IMR-90 (cell line): ENCODE measurements at regions not wholly inside any gene's neighbourhood (a gene's known extent, or its start where the extent isn't known, plus 50 kb on each side); places are given as distances from the start of the nearest gene placed in this dataset.

Source experiments
- ATAC-seq: fragments of 200-7000 bp; cut with Tn5 transposase; 2 replicates; pipeline ENCODE4 v1.9.1; 2020; ENCODE audit warnings: low read depth, mild to moderate bottlenecking, moderate library complexity
- BruUV-seq: library from RNA; stranded (reverse); fragments of 400-500 nt; replicated peaks from 2 replicates; lab custom pipeline; 2021; lab: Mats Ljungman, UMichigan
- CTCF ChIA-PET: fragments of 300-600 bp; formaldehyde crosslinking; extraction: SDS; loops from one replicate; lab custom pipeline; 2021; ENCODE audit warnings: antibody characterized with exemption; lab: Yijun Ruan, JAX
- POLR2A ChIA-PET: fragments of 300-600 bp; sonication (Branson Sonifier 250); formaldehyde crosslinking; loops from one replicate; lab custom pipeline; 2022; ENCODE audit warnings: antibody characterized with exemption; ENCODE audit not compliant: unreplicated experiment; lab: Charles Lee
- DNase-seq: peaks from one replicate; pipeline ENCODE4 v3.0.0; 2013
- H2AFZ ChIP-seq: replicated peaks from 2 replicates; pipeline ENCODE3; 2013; ENCODE audit warnings: low read length, mild to moderate bottlenecking; ENCODE audit not compliant: poor library complexity
- H2AK5ac ChIP-seq: 2 replicates; pipeline ENCODE4 v1.6.1; 2013; ENCODE audit warnings: low read depth, low read length, inconsistent platforms
- H2AK9ac ChIP-seq: replicated peaks from 2 replicates; pipeline ENCODE3; 2013; ENCODE audit warnings: mild to moderate bottlenecking, low read depth, low read length, moderate library complexity; ENCODE audit not compliant: poor library complexity
- H2BK120ac ChIP-seq: 2 replicates; pipeline ENCODE4 v1.6.1; 2013; ENCODE audit warnings: low read depth, low read length, inconsistent platforms
- H2BK15ac ChIP-seq: 3 replicates; pipeline ENCODE4 v1.6.1; 2013; ENCODE audit warnings: low read depth, low read length, inconsistent platforms
- H2BK20ac ChIP-seq: 2 replicates; pipeline ENCODE4 v1.6.1; 2013; ENCODE audit warnings: low read depth, mild to moderate bottlenecking, inconsistent platforms, low read length, moderate library complexity
- H2BK5ac ChIP-seq: 2 replicates; pipeline ENCODE4 v1.6.1; 2013; ENCODE audit warnings: mild to moderate bottlenecking, low read depth, low read length, inconsistent platforms; ENCODE audit not compliant: poor library complexity, severe bottlenecking
- H3K14ac ChIP-seq: replicated peaks from 2 replicates; pipeline ENCODE4 v1.6.1; 2013; ENCODE audit warnings: low read depth, low read length, inconsistent platforms
- H3K18ac ChIP-seq: 2 replicates; pipeline ENCODE4 v1.6.1; 2013; ENCODE audit warnings: low read depth, low read length, control low read depth
- H3K23ac ChIP-seq: 2 replicates; pipeline ENCODE4 v1.6.1; 2013; ENCODE audit warnings: low read depth, low read length, inconsistent platforms
- H3K27ac ChIP-seq: 2 replicates; pipeline ENCODE4 v1.5.1; 2013; ENCODE audit warnings: mild to moderate bottlenecking, control low read depth, low read length; ENCODE audit not compliant: insufficient read depth
- H3K27me3 ChIP-seq: 2 replicates; pipeline ENCODE4 v1.6.1; 2013; ENCODE audit warnings: low read length; ENCODE audit not compliant: control insufficient read depth, insufficient read depth
- H3K36me3 ChIP-seq: 2 replicates; pipeline ENCODE4 v1.6.1; 2013; ENCODE audit warnings: low read length, mixed read lengths; ENCODE audit not compliant: control insufficient read depth, insufficient read depth
- H3K4ac ChIP-seq: 2 replicates; pipeline ENCODE4 v1.6.1; 2013; ENCODE audit warnings: low read depth, low read length, inconsistent platforms
- H3K4me1 ChIP-seq: 2 replicates; pipeline ENCODE4 v1.6.1; 2013; ENCODE audit warnings: low read length, mixed read lengths; ENCODE audit not compliant: control insufficient read depth, insufficient read depth
- H3K4me2 ChIP-seq: 2 replicates; pipeline ENCODE4 v1.6.1; 2013; ENCODE audit warnings: low read depth, mild to moderate bottlenecking, control low read depth, low read length, moderate library complexity
- H3K4me3 ChIP-seq: 2 replicates; pipeline ENCODE4 v1.5.1; 2013; ENCODE audit warnings: low read depth, mild to moderate bottlenecking, control low read depth, low read length, moderate library complexity; ENCODE audit not compliant: insufficient read depth
- H3K56ac ChIP-seq: 2 replicates; pipeline ENCODE4 v1.6.1; 2013; ENCODE audit warnings: low read length, inconsistent platforms; ENCODE audit not compliant: insufficient read depth; ENCODE audit errors: extremely low read depth
- H3K79me1 ChIP-seq, 2 experiments: 2 replicates each; pipeline ENCODE4 v1.6.1; 2013; ENCODE audit warnings: low read length in 2 of 2, inconsistent platforms in 1 of 2, low read depth in 1 of 2
- H3K9ac ChIP-seq: 2 replicates; pipeline ENCODE4 v1.6.1; 2013; ENCODE audit warnings: low read depth, low read length, control low read depth
- H3K9me1 ChIP-seq: 2 replicates; pipeline ENCODE4 v1.6.1; 2013; ENCODE audit warnings: low read length, inconsistent platforms; ENCODE audit not compliant: insufficient read depth
- H3K9me3 ChIP-seq: 2 replicates; pipeline ENCODE4 v1.6.1; 2013; ENCODE audit warnings: low read length; ENCODE audit not compliant: control insufficient read depth, insufficient read depth
- H4K20me1 ChIP-seq: 2 replicates; pipeline ENCODE4 v1.6.1; 2013; ENCODE audit warnings: low read length, inconsistent platforms; ENCODE audit not compliant: insufficient read depth
- H4K5ac ChIP-seq: 2 replicates; pipeline ENCODE4 v1.6.1; 2013; ENCODE audit warnings: mild to moderate bottlenecking, low read depth, low read length, control low read depth
- H4K8ac ChIP-seq, 2 experiments: 2 replicates each; pipeline ENCODE4 v1.6.1; 2013; ENCODE audit warnings: low read depth in 2 of 2, low read length in 2 of 2, control low read depth in 1 of 2, inconsistent platforms in 1 of 2
- H4K91ac ChIP-seq: 2 replicates; pipeline ENCODE4 v1.6.1; 2013; ENCODE audit warnings: low read depth, low read length, inconsistent platforms; ENCODE audit not compliant: insufficient read depth
- CEBPB ChIP-seq: IDR thresholded peaks from 2 replicates; pipeline ENCODE4 v1.6.1; 2012; ENCODE audit warnings: low read depth, low read length, improper control_type of control experiment
- MAFK ChIP-seq: IDR thresholded peaks from 2 replicates; pipeline ENCODE4 v1.6.1; 2012; ENCODE audit warnings: low read depth, low read length, improper control_type of control experiment
- NFE2L2 ChIP-seq: fragments of 150-350 bp; IDR thresholded peaks from 2 replicates; pipeline ENCODE4 v1.6.1; 2016; ENCODE audit warnings: low read depth, mild to moderate bottlenecking, low read length
- RAD21 ChIP-seq: IDR thresholded peaks from 2 replicates; pipeline ENCODE4 v1.6.1; 2012; ENCODE audit warnings: low read length, improper control_type of control experiment
- RCOR1 ChIP-seq: IDR thresholded peaks from 2 replicates; pipeline ENCODE4 v1.6.1; 2012; ENCODE audit warnings: mild to moderate bottlenecking, low read length, improper control_type of control experiment; ENCODE audit not compliant: insufficient replicate concordance
- RFX5 ChIP-seq: IDR thresholded peaks from 2 replicates; pipeline ENCODE4 v1.8.0; 2012; ENCODE audit warnings: low read depth, mild to moderate bottlenecking, low read length, moderate library complexity
- SMC3 ChIP-seq: fragments of 150-350 bp; IDR thresholded peaks from 2 replicates; pipeline ENCODE4 v1.6.1; 2016; ENCODE audit warnings: low read depth, mild to moderate bottlenecking, antibody characterized with exemption, low read length, moderate library complexity
- WGBS, 2 experiments: methylation state at CpG; one replicate each; pipeline versions ENCODE4 v1.1.5 to v1.1.7; 2013; ENCODE audit warnings: missing lambda C conversion rate in 2 of 2; ENCODE audit not compliant: insufficient read length in 1 of 2; ENCODE audit errors: extremely low coverage in 2 of 2; 5-methylcytosine and 5-hydroxymethylcytosine counted together
- dilution Hi-C: fragments of 300-500 bp; cut with HindIII; formaldehyde crosslinking; loops from one replicate; pipeline ENCODE4 v1.14.3; 2018; ENCODE audit warnings: low sequenced_read_pairs; ENCODE audit not compliant: unreplicated experiment
- in situ Hi-C: fragments of 300-500 bp; cut with MboI; formaldehyde crosslinking; loops from 3 replicates; pipeline ENCODE4 v1.14.3; 2019; ENCODE audit warnings: low sequenced_read_pairs, inconsistent platforms, mixed read lengths
- intact Hi-C: fragments of 100-400 bp; cut with micrococcal nuclease; formaldehyde crosslinking; loops from 2 replicates; pipeline ENCODE4 v1.10.0; 2022

DNA sequence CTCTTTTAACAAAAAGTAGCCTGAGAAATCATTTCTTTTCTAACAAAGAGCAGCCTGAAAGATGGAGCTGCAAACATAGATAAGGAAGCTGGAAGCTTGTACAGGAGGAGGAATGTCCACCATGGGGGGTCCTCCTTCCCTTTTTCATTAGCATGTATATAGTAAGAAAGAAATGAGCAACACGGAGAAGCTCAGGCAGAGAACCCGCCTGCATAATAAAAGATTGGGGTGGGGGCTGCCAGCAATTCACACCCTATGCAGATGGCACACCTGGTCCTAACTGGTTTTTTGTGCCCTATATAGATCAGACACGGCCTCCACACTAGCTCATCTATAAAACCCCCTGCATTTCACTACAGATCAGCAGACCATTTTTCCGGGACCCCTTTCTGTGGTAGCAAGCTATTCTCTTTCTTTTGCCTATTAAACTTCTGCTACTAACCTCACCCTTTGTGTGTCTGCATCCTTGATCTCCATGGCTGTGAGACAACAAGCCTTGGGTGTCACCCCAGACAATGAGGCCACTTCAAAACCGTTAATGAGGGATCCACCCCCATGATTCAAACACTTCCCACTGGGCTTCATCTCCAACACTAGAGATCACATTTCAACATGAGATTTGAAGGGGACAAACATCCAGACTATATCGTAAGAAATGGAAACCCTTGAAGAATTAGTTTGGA is 167.5 kb upstream of the FREM2 start:
- Histone ChIP-seq H2BK5ac (no peak overlapping the region), H3K27me3 (no peaks in the 10 kb centered on the region), H3K56ac (no peak overlapping the region), H2BK15ac (no peak overlapping the region), H3K4me1 (no peaks in the 10 kb centered on the region), H3K79me1 (no peaks in the 10 kb centered on the region), H4K5ac (no peak overlapping the region), H3K4ac (no peak overlapping the region), H3K9ac (no peak overlapping the region), H3K4me2 (no peak overlapping the region), H3K36me3 (no peaks in the 10 kb centered on the region), H4K20me1 (no peaks in the 10 kb centered on the region), H3K4me3 (no peak overlapping the region), H4K91ac (no peak overlapping the region), H3K9me3 (no peaks in the 10 kb centered on the region), H2AK5ac (no peak overlapping the region), H2BK20ac (no peak overlapping the region), H2AFZ (no peak overlapping the region), H3K23ac (no peak overlapping the region), H2BK120ac (no peak overlapping the region), H3K18ac (no peak overlapping the region), H2AK9ac (no peak overlapping the region), H3K9me1 (no peaks in the 10 kb centered on the region), H3K14ac (no peak overlapping the region), H4K8ac (no peak overlapping the region), H3K27ac (no peak overlapping the region)
- in situ Hi-C loops (no loop called here), dilution Hi-C loops (no loop called here), intact Hi-C loops (no loop called here)
- no peak for TF ChIP-seq RFX5
- TF ChIP-seq NFE2L2: no peak
- TF ChIP-seq RAD21: no peak
- no peak for TF ChIP-seq SMC3
- TF ChIP-seq RCOR1: no peak
- no peak for TF ChIP-seq MAFK
- no peak for TF ChIP-seq CEBPB
- BruUV-seq: no TSS peak
- ChIA-PET POLR2A (no interaction called here), CTCF (no interaction called here)
- 14% methylated on average over 1 of the region's 6 CpGs; no CpG with 5 or more reads in 1 of the 2 experiments for WGBS, 2 experiments
- DNase-seq (no peak), ATAC-seq (no peak)
